ENCODE measurements at regions not wholly inside any gene's neighbourhood (a gene's known extent, or its start where the extent isn't known, plus 50 kb on each side); places are given as distances from the start of the nearest gene placed in this dataset.
"Not testable (repeated sequence)": the region's sequence is repeated elsewhere in the genome, so short reads cannot be mapped to it uniquely, and the experiment has no call there.

DNA sequence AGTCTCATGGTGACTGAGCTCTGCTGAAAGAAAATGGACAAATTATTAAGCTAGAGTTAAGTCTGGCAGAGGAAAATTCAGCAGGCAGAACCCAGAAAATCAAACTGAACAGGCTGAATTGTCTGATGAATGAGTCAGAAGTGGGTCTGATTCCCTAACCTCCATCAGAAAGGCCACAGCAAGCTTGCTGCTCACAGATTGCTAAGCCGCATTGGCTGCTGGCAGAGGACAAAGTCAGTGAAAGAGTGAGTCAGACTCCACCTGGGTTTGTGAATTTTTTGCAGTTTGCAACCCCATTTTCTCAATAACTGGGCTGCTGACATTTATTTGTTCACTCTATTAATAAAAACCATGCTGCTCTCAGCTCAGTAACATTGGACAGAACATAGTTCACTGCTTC is 191.3 kb downstream of the EPM2A start:
- no peak for DNase-seq (ENCODE audit: extremely low read depth in 1 of 11, low read depth in 9 of 11, low spot score in 4 of 11)

DNA sequence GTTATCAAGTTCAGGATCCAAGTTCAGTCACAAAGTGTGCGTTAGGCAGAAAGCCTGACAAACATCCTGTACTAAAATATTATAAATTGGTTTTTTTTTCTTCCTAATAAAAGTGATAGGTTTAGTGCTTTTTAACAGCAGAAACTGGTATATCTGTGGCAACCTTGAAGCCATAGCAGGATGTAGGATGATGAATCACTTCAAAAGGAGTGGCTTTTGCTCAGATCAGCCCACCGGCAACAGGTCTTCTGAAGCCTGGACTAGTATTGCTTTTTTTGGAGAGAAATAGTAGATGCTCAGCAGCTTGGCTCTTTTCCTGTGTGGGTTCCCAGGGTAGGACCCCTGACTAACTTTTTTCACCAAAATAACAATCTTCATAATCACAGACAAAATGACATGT is 190.8 kb downstream of the EPM2A start:
- no peak for DNase-seq (ENCODE audit: extremely low read depth in 1 of 11, low read depth in 9 of 11, low spot score in 4 of 11)

DNA sequence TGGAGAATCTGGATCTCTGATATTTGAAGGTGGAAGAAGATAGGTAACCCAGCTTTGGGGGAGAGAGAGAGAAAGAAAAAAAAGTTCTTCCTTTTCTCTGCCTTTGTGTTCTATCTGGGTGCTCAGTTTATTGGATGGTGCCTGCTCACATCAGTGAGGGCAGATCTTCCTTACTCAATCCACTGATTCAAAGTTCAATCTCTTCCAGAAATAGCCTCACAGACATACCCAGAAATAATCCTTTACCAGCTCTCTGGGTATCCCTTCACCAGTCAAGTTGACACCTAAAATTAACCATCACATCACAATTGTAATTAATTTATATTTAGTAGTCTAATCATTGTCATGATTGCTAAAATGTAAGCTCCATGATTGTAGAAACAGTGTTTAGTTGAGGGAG is 189.1 kb downstream of the EPM2A start:
- no peak for DNase-seq (ENCODE audit: extremely low read depth in 1 of 11, low read depth in 9 of 11, low spot score in 4 of 11)

DNA sequence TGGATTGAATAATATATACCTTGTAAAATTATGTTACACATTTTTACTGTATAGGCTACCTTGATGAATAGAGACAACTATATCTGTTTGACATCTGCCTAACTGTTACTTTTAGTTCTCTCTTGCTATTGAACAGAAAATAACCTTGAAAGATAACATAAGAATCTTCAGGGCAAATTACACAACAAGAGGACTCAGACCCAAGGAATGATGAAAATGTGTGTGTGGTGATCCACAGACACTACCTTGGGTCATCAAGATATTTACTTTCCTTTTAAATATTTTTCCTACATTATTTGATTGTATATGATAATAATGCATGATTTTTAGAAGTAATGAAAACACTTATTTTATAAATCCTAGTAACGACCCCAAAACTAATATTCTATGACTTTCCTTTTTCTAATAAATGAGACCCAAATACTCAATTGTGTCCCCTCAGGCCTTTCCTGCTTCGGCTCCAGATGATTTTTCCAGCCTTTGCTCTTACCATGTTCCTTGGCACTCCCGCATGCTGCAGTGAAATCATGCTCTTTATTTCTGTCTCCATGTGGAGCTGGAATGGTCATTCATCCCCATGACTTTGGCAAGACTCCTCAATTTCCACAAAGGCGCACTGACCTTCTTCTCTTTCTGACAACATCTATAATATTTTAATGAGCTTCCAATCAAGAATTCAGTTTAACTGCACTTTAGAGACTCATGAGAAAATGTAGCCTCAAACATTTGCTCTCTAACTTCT is 187.6 kb downstream of the EPM2A start:
- DNase-seq (ENCODE audit: extremely low read depth in 1 of 11, low read depth in 9 of 11, low spot score in 4 of 11): no peak

DNA sequence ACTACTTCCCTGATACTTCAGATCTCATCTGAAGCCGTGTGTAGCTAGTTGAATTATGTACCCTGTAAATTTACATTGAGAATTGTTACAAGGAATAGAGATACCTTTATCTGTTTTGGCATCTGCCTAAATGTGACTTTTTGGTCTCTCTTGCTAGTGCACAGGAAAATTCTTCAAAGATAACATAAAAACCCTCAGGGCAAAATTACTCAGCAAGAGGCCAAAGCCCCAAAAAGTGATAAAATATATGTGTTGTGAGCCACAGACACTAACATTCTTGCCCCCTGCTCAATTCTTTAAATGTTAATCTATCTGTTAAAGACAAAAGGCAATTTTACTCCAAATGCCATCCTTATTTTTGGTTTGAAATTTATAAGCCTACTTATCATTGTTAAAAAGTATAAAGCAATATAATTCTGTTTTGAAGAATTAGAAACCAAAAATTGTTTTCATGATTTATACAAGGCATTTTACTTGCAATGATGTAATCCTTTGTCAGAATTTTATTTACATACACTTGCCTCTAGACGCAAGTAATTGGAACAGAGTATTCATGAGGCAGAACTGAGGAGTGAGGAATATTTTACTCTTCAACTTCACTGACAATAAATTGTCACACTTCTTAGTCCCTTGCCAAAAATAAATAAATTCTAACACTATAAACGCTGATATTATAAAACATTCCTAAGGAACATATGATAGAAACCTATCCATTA is 186.2 kb downstream of the EPM2A start:
- DNase-seq (ENCODE audit: extremely low read depth in 1 of 11, low read depth in 9 of 11, low spot score in 4 of 11): no peak

DNA sequence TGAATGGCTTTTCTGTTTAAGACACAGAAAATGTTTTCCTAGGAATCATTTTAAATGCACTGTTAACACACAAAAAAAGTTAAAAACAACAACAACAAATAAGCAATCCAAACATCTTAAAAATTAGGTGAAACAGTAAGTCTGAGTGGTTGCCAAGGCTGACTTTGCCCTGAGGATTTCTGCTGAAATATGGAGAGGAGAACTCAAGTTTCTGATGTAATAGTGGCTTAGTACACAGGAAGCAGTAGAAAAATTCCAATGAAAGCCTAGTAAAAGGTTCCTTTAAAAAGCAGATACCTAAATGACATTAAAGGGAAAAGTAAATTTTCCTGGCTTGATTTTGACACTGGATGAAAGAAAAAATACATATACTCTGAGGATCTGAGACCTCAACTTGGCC is 184.2 kb downstream of the EPM2A start:
- no peak for DNase-seq (ENCODE audit: extremely low read depth in 1 of 11, low read depth in 9 of 11, low spot score in 4 of 11)

DNA sequence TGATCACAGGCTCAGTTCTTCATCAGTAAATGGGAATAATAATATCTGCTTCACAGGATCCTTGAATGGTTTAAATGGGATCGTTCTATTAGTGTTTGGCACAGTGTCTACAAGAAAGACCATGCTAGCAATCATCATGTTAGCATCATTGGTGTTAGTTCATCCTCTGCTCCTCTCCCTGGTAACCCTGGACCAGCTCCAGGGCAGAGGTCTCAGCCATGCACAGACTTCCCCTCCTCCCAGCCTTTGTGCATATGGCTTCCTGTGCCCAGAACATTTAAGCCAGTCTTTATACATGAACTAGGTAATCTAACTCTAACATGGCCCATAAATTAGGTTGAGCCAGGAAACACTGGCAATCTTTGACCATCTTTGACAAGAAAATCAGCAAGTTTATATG is 180.2 kb downstream of the EPM2A start:
- DNase-seq (ENCODE audit: extremely low read depth in 1 of 11, low read depth in 9 of 11, low spot score in 4 of 11): no peak

DNA sequence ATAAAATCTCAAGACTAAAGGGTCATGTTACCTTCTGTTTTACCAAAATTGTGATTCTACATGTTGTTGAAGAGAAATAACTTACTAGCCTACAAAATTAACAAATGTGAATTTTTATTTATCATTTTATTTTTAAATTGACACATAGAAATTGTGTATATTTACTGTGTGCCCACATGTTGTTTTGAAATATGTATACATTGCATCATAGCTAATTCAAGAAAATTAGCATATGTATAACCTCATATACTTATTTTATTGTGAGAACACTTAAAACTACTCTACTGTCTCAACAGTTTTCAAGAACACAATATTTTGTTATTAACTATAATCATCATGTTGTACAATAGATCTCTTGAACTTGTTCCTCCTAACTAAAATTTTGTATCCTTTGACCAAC is 177.8 kb downstream of the EPM2A start:
- DNase-seq (ENCODE audit: extremely low read depth in 1 of 11, low read depth in 9 of 11, low spot score in 4 of 11): no peak

DNA sequence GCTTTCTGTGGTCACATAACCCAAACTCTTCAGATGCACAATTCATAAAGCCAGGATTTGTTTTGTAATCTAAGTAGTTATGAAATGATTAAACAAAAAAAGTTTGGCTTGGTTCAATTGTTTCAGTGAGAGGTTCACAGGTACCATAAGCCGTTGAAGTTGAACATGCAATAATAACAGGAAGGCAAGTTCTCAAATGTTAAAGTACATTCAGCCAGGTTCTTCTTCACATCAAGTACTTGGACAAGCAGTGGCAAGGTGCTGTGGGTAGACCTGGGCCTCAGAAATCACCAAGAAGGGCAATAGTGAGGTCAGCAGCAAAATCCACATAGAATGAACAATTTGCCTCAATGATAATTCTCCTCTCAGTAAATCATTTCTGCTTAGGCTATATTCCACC is 175.5 kb downstream of the EPM2A start:
- DNase-seq (ENCODE audit: extremely low read depth in 1 of 11, low read depth in 9 of 11, low spot score in 4 of 11): no peak

DNA sequence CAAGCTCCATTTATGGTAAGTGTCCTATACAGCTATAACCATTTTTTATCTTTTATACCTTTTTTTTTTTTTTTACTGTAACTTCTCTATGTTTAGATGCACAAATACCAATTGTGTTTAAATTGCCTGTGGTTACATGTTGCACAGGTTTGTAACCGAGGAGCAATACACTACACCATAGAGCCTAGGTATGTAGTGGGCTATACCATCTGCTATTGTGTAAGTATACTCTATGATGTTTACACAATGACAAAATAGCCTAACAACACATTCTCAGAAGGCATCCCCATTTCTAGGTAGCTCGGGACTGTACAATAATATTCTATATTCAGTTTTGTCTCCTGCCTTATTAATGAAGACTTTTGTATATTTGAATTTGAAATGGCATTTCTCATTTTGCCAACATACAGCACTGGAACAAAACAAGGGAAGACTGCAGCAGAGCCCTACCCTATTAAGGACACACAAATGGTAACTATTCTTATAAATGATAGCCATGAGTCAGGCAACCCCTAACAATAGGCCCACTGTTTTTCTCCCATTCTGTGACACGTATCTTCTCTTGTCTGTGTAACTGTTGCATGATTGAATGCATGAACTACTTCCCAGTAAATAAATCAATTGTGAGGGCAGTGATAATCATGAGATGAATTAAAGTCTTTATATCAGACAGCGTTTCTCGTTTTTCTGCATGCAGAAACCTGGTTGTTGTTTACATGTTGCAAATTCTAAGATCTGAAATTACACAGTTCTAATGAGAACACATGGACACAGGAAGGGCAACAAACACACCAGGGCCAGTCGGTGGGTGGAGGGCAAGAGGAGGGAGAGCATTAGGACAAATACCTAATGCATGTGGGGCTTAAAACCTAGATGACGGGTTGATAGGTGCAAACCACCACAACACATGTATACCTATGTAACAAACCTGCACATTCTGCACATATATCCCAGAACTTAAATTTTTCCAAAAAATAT is 173.9 kb downstream of the EPM2A start:
- no peak for DNase-seq (ENCODE audit: extremely low read depth in 1 of 11, low read depth in 9 of 11, low spot score in 4 of 11)

DNA sequence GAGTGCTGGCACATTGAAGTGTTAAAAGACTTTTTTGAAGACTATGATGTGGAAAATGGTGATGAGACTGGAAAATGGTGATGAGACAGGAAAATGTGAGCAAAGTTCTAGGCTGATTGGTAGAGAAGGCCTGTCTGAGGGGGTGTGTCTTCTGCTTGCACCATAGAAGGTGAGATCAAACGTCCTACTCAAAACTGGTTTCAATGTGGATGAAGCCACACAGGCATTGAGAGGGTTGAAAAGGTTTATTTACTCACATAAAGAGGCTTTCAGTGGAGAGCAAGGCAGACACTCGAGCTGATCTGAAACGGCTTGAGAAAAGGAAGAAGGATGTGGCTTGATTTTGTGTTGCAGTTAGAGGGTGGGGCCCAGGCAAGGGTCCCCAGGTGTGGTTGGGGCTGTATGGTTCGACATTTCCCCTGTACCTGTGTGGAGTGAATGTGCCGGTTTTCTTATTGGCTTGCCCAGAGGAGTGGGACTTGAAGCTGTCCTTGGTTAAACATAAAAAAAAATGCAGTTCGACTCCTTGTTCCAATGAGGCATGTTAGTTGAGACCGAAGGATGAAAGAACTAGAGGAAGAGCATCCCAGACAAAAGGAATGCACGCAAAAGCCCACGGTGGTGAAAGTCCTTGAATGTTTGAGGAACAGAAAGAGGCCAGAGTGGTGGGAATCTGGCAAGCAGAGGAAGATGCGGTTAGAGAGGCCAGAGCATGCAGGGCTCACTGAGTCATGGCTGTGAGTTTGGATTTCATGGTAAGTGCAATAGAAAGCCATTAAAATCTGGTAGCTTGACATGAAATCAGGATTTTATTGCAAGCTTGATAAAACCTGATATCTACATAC is 172.3 kb downstream of the EPM2A start:
- DNase-seq (ENCODE audit: extremely low read depth in 1 of 11, low read depth in 9 of 11, low spot score in 4 of 11): no peak

DNA sequence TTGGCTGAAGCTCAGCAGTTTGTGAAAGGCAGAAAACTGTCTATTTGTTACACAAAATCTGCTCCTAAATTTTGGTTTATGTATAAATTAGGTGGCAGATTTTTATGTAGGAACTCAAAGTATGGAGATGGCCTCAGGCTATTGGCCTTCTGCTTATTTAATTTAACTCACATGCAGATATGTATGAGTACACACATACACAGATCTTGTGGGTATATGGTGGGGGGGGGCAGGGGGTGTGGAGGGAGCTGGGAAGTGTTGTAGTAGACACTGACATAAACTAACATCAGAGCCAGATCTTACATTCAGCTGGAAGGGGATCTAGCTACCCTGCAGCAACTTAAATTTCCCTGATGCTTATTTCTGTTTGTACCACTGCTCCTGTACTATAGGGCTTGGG is 170.8 kb downstream of the EPM2A start:
- no peak for DNase-seq (ENCODE audit: extremely low read depth in 1 of 11, low read depth in 9 of 11, low spot score in 4 of 11)

DNA sequence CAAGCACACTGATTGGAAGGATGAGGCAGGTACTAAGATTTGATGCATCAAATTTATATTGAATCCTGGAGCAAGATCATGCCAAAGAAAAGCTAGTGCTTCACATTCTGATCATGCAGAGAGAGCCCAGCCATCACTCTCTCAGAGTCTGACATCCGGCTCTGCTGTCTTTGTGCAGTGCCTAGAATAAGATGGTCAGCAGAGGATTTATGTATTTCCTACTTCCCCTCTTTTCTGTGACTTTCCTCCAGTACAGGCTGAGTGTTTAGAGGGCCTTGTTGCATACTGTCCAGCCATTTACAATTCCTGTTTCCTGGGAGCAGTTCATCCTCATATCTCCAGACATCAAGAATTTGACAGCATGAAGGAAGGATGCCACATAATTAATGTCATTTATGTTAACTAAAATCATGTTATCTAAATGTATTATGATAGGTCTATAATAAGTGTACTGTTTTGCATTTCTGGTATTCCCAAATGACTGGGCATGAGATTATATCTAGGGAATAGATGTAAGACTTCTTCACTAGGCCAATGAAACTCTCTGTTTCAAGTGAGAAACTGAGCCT is 167.6 kb downstream of the EPM2A start:
- DNase-seq (ENCODE audit: extremely low read depth in 1 of 11, low read depth in 9 of 11, low spot score in 4 of 11): no peak

DNA sequence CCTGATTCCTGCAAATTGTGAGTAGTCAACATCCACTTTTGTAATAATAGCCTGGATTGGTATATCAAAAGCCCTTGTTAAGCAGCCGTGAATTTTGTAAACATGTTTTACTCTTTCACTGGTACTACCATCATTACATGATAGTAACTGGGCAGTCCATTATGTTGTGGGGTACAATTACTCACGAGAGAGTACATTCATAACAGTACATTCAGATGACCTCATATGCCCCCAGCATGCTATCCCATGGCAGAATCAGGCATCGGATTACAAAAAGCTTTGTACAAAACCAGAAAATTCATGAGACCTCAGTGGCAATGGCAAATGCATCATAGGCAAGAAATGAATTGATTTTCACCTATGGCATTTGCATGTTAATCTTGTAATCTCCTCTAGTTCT is 166.2 kb downstream of the EPM2A start:
- no peak for DNase-seq (ENCODE audit: extremely low read depth in 1 of 11, low read depth in 9 of 11, low spot score in 4 of 11)

DNA sequence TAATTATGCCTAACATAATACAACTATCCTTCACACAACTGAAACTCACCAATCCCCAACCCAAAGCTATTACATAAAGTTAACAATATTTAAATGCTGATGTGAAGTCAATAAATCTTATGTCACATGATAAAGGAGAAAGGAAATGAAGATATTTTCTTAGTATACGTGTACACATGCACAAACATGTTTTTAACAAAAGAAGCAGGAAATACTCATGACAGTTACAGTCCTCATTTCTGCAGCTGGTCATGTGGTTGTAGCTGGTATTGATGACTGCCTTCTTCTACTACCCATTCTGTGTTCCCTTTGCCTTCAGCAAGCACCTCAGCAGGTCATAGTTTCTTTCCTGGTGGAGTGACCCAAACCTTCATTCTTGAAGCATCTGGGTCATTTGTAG is 165.0 kb downstream of the EPM2A start:
- not testable (repeated sequence) for DNase-seq (ENCODE audit: extremely low read depth in 1 of 11, low read depth in 9 of 11, low spot score in 4 of 11)

DNA sequence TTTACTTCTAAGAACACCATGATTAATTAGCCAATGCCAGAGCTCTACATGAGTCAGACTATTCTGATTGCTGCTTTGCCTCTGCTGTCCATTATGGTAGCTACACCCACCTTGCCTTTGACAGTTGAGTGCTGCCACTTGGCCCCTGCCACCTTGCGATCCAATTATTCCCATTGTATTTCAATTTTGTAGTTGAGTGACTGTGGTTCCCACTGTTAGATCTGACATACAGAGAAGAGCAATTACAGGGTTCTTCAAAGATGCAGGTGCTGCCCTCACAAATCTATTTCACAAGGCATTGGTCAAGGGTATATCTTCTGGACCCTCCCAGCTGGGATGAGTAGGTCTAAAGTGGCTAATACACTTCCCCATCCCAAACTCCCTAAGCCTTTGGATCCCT is 161.1 kb downstream of the EPM2A start:
- DNase-seq (ENCODE audit: extremely low read depth in 1 of 11, low read depth in 9 of 11, low spot score in 4 of 11): not testable (repeated sequence)

Measured in renal cortex interstitium (tissue), 11 donors.